NOMO-1 treated with DMSO at 0.1 percent for 48 hours (cell line): ENCODE measurements at regions not wholly inside any gene's neighbourhood (a gene's known extent, or its start where the extent isn't known, plus 50 kb on each side); places are given as distances from the start of the nearest gene placed in this dataset.
"Not testable (repeated sequence)": the region's sequence is repeated elsewhere in the genome, so short reads cannot be mapped to it uniquely, and the experiment has no call there.

ENCODE experiments used
- DNase-seq: peaks from one replicate; lab custom pipeline; 2025; ENCODE audit not compliant: unreplicated experiment; lab: John Stamatoyannopoulos, UW

DNA sequence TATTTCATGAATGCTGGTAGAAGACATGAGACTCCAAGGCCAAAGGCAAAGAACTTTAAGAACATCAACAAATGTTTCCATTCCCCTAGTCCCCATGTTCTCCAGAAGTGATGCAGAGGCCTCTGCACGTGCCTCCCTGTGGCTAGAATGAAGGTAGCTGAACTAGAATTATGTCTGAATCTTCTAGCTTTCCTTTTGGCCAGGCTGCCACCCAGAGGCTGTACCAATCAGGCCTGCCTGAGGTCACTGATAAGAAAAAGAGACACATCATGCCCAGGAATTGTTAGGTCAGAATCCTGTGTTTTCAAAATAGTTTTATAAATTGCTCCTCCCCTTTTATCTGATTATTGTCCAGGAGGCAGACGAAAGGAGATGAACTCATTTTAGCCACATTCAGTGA is 188.0 kb upstream of the SLC16A7 start:
- DNase-seq, result no peak

DNA sequence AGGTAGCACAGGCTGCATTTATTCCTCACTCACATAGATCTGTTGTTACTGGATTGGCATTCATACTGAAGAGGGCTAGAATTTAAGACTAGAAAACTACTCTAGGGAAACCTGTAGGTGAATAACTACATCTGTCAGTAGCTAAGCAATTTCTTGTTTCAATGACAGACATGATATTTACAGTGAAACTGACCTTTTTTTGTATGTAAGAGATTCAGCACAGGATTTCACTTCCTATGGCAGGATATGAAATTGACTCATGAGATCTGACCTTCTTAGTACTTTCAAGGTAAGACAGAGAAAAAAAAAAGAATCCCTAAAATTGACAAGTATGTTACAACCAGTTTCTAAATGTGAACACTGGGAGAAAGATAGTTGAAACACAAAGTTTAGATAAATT is 189.8 kb upstream of the SLC16A7 start:
- DNase-seq, result no peak

DNA sequence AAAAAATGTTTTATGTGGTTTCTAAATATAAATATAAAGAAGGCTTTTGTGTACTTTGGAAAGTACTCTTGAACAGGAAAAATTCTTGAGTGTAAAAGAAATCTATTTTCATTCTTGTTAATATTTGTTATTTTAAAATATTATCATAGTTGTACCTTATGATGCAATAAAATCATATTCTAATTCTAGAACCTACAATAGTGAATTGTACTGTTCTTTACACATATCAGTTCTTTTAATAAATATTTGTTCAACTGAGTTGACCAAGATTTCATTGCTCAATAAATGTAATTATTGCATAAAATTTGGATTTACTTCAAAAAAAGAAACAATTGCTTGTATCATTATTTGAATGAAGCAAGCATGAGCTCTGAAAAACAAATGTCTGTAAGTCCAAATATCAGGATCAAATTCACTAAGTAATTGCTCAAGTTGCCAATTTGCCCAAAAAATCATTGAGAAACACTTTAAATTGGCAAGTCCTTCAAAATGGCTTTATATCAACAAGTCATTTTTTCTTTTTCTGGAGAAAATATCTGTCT is 191.6 kb upstream of the SLC16A7 start:
- no peak for DNase-seq

DNA sequence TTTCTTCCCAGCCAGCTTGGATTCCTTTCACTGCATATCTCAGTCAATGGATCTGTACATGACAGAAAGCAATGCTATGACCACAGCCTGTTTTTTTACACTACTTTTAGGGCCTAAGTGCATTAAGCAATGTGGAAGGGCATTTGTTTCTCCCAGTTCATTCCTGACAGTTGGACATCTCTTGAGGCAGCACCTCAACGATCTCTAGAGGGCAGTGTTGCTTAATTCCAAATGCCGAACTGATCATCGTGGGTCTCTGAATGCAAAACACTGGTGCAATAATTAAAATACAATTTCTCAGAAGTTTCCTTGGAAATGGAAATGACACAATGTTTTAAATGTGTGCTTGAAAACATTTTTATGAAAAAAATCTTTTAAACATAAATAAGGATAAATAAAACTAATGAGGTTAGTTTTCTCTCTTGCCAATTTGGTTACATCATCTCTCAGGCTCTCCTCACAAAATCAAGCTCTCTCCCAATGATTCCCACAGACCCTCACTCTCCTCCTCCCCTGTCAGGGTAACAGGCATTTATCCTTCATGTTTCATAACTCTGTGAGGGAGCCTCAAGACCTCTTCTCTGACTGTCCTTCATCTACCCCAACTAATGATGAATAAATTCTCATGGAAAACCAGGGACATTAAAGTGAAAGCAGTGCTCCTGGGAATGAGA is 192.4 kb upstream of the SLC16A7 start:
- DNase-seq, result peak; percentile 33

DNA sequence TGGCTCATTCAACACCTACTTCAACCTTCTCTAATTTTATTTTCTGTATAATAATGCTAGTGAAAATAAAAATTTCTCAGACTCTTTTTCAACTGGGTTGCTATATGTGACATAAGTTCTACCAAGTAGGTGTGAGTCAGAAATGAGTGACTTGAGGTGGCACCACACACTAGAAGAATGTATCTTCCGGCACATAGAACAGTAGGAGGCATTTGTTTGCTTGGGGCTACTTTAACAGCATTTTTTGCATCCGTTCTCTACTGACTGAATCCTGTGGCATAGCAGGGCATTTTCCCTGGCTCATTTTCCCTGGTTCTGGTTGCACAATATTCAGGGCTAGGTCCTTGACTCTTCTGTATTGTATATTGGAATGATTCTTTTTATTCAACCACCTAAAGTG is 194.0 kb upstream of the SLC16A7 start:
- no peak for DNase-seq

DNA sequence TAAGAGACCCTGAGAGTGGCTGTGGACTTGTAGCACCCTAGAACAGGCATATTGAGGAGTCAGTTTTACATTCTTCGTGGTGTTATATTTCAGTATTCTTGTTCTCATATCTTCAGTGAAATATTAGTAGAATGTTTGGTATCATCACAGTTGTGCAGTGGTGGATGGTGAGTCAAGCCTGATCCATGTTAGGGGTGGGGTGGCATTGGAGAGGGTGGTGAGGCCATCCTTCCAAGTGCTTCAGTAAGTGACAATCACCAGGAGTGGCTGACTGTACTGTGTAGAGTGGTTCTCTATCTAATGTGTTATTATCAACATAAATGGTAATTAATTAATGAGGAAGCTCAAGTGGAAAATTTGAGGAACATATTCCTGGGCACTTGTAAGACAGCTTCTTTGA is 197.7 kb upstream of the SLC16A7 start:
- no peak for DNase-seq

DNA sequence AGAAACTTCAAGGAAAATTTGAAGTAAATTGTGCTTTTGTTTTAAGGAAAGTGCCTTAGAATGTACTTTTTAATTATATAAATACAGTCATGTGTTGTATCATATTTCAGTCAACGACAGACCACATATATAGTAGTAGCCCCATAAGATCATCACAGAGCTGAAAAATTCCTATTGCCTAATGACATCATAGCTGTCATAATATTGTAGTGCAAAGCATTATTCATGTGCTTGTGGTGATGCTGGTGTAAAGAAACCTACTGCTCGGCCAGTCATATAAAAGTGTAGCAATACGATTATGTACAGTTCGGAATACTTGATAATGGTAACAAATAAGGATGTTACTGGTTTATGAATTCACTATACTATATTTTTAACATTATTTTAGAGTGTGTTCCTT is 198.9 kb upstream of the SLC16A7 start:
- DNase-seq, result no peak

DNA sequence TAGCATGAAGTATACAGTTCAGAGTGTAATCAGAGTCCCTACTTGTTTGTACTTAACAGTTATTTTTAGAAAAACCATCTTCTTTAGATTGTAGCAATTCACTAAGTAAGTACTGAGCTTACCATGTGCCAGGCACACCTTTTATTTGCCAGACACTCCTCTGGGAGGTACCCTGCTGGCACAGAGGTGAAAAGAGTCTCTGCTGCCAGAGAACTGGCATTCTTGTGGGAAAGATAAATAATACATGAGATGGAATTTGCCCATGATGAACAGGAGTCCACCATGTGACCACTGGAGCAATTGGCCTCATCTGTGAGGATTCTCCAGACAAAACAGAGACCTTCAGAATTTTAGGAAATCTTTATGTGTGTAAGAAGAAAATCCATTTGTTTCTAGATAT is 199.3 kb upstream of the SLC16A7 start:
- DNase-seq, result no peak

DNA sequence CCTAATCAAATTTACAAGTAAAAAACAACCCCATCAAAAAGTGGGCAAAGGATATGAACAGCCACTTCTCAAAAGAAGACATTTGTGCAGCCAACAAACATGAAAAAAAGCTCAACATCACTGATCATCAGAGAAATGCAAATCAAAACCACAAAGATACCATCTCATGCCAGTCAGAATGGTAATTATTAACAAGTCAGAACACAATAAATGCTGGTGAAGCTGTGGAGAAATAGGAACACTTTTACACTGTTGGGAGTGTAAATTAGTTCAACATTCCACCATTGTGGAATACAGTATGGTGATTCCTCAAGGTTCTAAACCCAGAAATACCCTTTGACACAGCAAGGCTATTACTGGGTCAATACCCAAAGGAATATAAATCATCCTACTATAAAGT is 200.5 kb upstream of the SLC16A7 start:
- DNase-seq, result not testable (repeated sequence)

DNA sequence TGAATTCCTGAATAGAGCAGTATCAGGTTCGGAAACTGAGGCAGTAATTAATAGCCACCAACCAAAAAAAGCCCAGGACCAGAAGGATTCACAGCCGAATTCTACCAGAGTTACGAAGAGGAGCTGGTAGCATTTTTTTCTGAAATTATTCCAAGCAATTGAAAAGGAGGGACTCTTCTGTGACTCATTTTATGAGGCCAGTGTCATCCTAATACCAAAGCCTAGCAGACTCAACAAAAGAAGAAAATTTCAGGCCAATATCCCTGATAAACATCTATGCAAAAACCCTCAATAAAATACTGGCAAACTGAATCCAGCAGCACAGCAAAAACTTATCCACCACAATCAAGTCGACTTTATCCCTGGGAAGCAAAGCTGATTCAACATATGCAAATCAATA is 202.3 kb upstream of the SLC16A7 start:
- DNase-seq, result no peak

DNA sequence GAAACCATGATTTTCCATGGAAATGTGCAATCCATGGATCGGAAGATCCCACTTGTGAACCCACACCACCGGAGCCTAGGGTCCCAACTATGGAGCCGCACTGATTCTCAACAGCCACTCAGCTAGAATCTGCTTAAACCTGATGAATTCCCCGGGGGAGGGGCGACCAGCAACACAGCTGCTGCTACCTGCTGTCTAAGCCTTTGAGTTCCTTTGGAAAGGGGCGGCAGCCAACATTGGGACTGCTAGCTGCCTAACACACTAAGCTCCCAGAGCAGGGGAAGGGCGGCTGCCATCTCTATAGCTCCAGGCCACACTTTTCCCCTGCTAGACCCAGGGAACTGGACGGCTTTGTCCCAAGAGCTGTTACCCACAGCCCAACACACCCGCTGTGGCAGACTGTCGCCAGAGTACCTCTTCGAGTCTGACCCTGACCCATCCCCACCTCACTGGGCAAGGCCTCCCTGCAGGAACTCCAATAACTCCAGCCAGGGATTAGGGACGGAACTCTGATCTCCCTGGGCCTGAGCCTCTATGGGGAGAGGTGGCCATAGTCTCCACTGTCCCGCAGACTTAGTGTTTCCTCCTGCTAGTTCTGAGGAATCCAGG is 205.8 kb upstream of the SLC16A7 start:
- DNase-seq, result no peak

DNA sequence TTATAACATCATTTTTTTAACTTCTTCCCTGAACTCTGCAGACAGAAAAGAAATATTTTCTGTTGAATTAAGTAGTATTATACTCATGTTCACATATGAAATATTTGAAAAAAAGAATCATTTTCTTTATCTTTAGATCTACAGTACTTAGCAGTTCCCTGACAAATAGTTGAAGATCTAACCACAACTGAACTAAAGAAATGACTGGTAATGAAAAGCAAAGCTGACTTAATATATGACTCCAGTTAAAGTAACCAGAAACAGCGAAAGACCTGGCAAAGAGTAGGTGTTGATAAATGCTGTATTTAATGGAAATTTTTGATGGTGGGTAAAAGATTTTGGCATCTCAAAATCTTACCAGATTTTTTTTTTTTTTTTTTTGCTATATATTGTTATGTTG is 207.1 kb upstream of the SLC16A7 start:
- DNase-seq, result no peak

DNA sequence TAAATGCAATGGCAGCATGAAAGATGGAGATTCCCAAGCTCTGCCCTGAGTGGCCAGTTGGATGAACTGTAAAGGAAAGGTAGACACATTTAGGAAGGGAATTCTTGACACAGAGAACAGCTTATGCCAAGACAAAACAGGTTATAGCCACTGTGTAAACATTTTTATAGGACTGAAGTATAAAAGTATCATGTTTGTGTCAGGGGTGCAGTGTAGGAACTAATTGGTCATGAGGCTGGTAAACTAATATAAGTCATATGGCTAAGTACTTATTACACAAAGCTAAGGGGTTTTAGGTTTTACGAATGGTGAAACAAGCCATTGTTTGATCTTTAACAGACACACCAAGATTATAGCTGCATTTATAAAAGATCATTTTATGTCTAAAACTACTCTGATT is 207.7 kb upstream of the SLC16A7 start:
- no peak for DNase-seq

DNA sequence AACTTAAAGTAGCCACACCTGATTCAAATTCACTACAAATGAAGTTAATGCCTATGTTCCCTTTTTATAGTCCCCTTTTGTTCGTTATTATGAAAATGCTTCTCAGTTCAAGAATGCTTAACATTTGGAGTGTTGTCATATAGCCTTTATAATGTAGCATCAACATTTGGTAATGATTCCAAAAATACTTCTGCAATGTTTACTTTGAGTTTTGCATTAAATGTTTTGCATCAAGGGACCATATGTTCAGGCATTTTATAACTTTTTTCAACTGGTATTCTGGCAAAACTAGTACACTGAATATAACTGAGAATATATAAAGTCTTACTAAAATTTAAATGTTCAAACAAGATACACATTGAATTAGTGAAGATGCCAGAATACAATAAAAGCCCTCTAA is 209.6 kb upstream of the SLC16A7 start:
- no peak for DNase-seq

DNA sequence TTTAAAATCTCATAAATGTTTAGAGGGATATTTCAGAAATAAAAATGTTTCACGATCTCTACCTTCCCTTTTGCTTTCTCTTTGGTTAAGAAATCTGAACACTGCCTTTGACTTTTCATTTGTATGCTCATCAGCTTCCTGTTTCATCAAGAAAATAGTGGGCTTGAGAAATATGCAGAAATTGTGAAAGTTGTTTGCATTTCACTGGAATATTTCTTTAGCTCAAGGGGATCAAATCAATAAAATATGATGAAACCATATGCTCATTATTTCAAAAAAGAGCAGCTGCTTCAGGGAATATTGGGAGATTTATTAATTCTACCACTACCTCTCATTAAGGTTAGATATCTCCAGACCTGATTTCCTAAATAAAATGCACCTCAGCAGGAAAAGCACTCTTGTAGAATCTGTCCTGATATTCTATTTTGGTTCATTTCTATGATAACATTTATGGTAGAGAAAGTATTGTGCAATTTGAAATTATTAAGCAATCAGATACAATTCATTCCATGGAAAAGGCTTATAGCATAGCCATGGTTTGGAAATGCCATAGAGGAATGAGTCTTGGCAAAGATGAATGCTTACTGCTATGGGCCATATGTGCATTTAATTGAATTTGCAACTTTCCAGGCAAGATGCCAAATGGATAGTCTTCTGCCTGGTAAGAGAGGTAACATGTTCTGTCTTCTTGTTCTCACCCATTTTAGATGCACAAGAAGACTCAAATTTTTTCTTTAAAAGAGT is 212.6 kb upstream of the SLC16A7 start:
- DNase-seq, result peak; percentile 49

DNA sequence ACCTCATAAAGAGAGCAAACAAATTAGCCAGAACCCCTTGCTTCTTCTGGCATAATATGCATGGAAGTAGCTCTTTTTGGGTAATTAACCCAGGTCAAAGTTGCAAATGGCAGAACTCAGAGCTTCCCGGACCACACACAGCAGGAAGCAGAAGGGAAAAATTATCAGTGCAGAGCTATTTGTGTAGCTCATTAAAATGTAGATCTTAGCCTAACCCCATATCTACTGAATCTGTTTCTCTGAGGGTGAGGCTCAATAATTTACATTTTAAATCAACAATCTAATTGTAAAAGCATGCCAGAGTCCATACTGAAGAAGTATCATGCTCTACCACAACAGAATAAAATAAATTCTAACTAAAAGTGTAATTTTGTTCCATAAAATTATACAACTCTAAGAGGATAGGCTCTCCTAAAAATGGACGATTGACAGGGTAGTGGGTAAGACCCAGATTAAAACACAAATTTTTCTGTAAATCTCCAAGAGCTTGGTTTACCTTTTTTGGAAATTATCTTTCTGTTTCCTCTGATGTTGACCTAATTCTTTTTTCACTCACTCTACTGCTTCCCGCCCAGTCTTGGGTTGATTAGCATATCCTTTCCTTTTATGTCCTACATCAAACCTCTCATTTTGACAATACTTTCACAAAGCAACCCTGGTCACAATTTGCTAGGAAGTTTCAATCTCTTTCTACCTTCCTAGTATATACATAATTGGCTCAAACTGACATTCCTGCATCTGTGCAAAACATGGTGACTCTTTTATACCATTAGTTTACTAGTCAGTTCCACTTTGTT is 213.3 kb upstream of the SLC16A7 start:
- no peak for DNase-seq

DNA sequence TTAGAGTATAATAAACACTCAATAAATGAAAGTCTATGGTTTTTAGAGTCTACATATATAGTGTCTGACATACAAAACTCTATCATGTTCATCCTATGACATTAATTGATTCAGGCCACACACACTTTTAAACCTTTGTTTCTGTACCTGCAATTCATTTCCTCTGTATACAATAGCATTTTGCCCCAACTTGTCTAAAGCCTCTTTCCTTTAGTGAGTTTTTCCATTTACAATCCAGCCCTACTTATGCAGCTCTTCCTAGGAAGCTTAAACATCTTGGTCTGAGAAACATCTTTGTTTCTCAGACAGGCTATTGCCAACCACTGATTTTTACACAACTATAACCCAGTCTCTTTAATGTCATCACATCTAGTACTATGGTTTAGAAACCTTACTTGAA is 214.7 kb upstream of the SLC16A7 start:
- DNase-seq, result no peak

DNA sequence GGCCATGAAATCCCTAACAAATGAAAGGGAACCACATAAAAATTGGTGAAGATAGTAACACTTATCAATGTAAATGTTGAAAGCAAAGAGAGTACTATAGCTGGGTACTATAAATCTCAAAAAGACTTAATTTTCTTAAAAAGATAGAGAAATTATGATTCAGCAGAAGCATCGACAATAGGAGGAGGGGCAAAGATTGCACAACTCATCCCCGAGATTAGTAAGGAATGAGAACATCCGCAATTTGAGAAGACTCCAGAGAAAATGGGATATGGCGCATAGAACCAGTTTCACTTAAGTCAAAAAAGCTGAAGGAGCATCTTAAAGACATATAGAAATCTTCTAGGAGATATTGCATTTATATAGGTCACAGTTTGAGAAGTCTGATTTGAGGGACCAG is 220.2 kb upstream of the SLC16A7 start:
- no peak for DNase-seq

DNA sequence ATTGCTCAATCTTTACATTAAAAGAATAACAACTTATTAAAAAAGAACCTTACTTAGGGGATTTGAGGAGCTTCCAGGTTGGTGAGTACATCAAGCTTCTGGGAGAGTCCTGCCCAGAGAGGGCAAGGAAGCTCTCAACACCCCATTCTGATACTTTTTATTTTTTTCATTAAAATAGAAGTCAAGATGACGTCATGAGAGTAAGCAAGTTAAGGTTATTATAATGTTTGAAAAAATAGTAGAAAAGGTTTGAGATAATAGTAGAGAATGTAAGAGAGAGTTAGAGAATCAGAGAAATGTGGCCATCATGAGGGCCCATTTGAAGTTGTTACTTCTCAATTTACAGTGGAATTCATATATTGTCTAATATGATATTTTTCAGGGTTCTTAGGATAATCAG is 221.0 kb upstream of the SLC16A7 start:
- no peak for DNase-seq

DNA sequence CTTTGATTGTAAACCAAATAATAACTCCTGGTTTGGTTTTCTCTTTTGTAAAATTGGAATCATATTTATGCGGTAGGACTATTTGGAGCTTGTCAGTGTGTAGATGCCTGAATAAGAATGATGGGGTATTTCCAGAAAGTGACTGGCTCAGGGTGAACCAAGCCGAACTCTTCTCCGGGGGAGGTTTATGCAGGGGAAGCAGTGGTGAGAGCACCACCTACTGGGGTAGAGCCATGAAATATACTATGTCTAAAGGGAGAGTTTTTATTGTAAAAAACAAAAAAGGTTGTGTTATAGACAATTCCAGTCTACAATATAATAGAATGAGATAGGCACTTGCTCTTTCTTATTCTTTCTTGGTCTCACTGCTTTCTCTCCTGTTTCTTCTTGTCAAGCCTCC is 222.9 kb upstream of the SLC16A7 start:
- DNase-seq, result no peak

DNA sequence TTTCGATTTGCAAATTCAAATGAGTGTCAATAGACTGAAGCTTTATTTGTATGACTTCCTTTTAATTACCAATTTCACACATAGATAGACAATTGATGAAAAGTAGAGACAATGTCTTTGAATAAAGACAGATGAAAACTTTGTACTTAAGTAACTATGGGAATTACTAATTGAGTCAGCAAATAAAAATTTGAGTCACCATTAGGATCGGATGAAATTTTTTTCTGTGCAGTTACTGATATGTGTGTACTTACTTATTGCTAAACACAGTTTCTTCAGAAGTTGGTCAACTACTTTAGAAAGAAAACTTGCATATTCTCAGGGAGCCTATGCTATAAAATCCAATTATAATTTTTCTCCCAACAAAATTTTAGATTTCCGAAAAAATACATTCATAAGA is 224.9 kb upstream of the SLC16A7 start:
- DNase-seq, result no peak
